OCI-LY3 (cell line): ENCODE measurements at regions not wholly inside any gene's neighbourhood (a gene's known extent, or its start where the extent isn't known, plus 50 kb on each side); places are given as distances from the start of the nearest gene placed in this dataset.

Experiments used
- EZH2phosphoT487 ChIP-seq: fragments of 200-600 bp; shearing (Covaris generic); IDR thresholded peaks from 2 replicates; pipeline ENCODE4 v1.6.1; 2018; ENCODE audit warnings: antibody characterized with exemption, mixed run types, low read depth
- TF ChIP-seq, protein P1 (sequence below): fragments of 200-600, 300-600 bp; sonication (generic); IDR thresholded peaks from 2 replicates; pipeline ENCODE4 v1.5.1; 2014; ENCODE audit warnings: antibody characterized with exemption, low read length, low read depth

DNA sequence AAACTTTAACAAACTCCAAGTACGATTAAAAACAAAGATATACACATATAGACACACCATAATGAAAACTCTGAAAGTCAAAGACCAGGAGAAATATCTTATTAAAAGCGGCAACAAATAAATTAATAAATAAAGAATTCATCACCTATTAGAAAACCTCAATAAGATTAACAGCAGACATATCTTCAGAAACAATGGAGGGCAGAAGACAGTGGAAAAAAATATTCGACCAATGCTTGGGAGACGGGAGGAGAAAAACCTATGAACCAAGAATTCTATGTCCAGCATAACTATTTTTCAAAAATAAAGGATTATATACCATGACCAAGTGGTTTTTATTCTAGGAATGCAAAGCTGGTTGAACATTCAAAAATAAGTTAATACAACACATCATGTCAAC lies 578.6 kb upstream of the CCNG1 start:
- TF ChIP-seq, protein P1, sequence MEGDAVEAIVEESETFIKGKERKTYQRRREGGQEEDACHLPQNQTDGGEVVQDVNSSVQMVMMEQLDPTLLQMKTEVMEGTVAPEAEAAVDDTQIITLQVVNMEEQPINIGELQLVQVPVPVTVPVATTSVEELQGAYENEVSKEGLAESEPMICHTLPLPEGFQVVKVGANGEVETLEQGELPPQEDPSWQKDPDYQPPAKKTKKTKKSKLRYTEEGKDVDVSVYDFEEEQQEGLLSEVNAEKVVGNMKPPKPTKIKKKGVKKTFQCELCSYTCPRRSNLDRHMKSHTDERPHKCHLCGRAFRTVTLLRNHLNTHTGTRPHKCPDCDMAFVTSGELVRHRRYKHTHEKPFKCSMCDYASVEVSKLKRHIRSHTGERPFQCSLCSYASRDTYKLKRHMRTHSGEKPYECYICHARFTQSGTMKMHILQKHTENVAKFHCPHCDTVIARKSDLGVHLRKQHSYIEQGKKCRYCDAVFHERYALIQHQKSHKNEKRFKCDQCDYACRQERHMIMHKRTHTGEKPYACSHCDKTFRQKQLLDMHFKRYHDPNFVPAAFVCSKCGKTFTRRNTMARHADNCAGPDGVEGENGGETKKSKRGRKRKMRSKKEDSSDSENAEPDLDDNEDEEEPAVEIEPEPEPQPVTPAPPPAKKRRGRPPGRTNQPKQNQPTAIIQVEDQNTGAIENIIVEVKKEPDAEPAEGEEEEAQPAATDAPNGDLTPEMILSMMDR: no peak
- TF ChIP-seq EZH2phosphoT487: no peak
